ENCODE measurements at regions not wholly inside any gene's neighbourhood (a gene's known extent, or its start where the extent isn't known, plus 50 kb on each side); places are given as distances from the start of the nearest gene placed in this dataset.

DNA sequence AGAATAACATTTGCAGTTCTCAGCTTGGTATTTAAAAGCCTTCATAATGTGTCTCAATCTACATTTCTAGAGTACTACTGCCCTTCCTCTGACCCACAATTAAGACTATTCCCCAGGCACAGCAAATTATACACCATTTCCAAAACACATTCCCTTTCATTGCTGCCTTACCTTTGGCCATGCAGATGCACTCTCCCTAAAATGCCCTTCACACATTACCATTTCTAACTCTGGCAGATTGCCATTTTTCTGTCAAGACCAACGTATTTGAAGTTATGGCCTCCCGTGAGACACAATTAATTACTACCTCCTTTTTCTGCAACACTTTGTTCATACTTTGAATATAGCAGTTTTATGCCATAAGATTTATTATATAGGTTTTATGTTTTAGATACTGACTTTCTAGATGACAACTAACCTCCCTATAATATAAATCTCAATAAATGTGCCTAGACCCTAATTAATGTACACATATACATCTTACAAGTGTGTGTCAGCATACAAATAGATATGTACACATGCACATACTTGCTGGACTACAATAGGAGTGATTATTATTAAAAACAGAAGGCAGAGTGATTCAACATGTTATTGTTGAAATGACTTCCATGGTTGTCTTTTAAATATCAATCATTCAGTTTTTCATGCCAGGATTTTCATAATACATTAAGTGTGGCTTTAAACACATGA lies 2902.5 kb downstream of the PCDH9 start:
- TF ChIP-seq, protein P1, sequence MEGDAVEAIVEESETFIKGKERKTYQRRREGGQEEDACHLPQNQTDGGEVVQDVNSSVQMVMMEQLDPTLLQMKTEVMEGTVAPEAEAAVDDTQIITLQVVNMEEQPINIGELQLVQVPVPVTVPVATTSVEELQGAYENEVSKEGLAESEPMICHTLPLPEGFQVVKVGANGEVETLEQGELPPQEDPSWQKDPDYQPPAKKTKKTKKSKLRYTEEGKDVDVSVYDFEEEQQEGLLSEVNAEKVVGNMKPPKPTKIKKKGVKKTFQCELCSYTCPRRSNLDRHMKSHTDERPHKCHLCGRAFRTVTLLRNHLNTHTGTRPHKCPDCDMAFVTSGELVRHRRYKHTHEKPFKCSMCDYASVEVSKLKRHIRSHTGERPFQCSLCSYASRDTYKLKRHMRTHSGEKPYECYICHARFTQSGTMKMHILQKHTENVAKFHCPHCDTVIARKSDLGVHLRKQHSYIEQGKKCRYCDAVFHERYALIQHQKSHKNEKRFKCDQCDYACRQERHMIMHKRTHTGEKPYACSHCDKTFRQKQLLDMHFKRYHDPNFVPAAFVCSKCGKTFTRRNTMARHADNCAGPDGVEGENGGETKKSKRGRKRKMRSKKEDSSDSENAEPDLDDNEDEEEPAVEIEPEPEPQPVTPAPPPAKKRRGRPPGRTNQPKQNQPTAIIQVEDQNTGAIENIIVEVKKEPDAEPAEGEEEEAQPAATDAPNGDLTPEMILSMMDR (IDR thresholded peaks at IDR 0.05): no peak
- no peak for TF ChIP-seq POLR2AphosphoS5 (IDR thresholded peaks at IDR 0.05)
- no peak for TF ChIP-seq POLR2A (IDR thresholded peaks at IDR 0.05)

All from prostate gland (tissue), 2 donors.